WTC11 (cell line): ENCODE measurements at regions not wholly inside any gene's neighbourhood (a gene's known extent, or its start where the extent isn't known, plus 50 kb on each side); places are given as distances from the start of the nearest gene placed in this dataset.

Source experiments
- ATAC-seq: fragments of 200-7000 bp; cut with Tn5 transposase; 2 replicates; pipeline ENCODE4 v1.10.0; 2021; ENCODE audit warnings: mild to moderate bottlenecking, moderate library complexity
- CTCF ChIA-PET: fragments of 300-600 bp; sonication (Branson Sonifier 250); formaldehyde crosslinking; loops from one replicate; lab custom pipeline; 2021; ENCODE audit warnings: antibody characterized with exemption; lab: Charles Lee
- POLR2A ChIA-PET: fragments of 350-600 bp; sonication (Branson Sonifier 250); formaldehyde crosslinking; loops from one replicate; lab custom pipeline; 2021; ENCODE audit warnings: antibody characterized with exemption; lab: Charles Lee
- DNase-seq: peaks from one replicate; pipeline ENCODE4 v3.0.0; 2021; ENCODE audit warnings: low spot score
- H3K27ac Mint-ChIP-seq: 2 replicates; pipeline ENCODE4 v1.8.0; 2021; ENCODE audit warnings: mixed read lengths
- H3K27me3 Mint-ChIP-seq: 2 replicates; pipeline ENCODE4 v1.8.0; 2021; ENCODE audit warnings: low read depth, mild to moderate bottlenecking, moderate library complexity, mixed read lengths
- H3K36me3 Mint-ChIP-seq: 2 replicates; pipeline ENCODE4 v1.8.0; 2021; ENCODE audit warnings: mixed read lengths
- H3K4me1 Mint-ChIP-seq: 2 replicates; pipeline ENCODE4 v1.8.0; 2022; ENCODE audit warnings: mixed read lengths
- H3K4me3 Mint-ChIP-seq: 2 replicates; pipeline ENCODE4 v1.8.0; 2021; ENCODE audit warnings: mild to moderate bottlenecking, moderate library complexity, mixed read lengths
- H3K9me3 Mint-ChIP-seq: 2 replicates; pipeline ENCODE4 v1.8.0; 2021; ENCODE audit warnings: mixed read lengths
- AFF4 ChIP-seq: sonication (generic); formaldehyde crosslinking; IDR thresholded peaks from 2 replicates; pipeline ENCODE4 v1.8.1; 2023; ENCODE audit warnings: mild to moderate bottlenecking, missing genetic modification reagents, borderline replicate concordance
- CBFB ChIP-seq: sonication (generic); formaldehyde crosslinking; IDR thresholded peaks from 2 replicates; pipeline ENCODE4 v1.8.1; 2022; ENCODE audit warnings: mild to moderate bottlenecking, low read depth, missing genetic modification reagents
- ERG ChIP-seq: fragments of 250-450 bp; sonication (Bioruptor Pico); IDR thresholded peaks from 2 replicates; pipeline ENCODE4 v1.8.0; 2021; ENCODE audit warnings: mild to moderate bottlenecking
- FOXJ3 ChIP-seq: sonication (generic); formaldehyde crosslinking; IDR thresholded peaks from 2 replicates; pipeline ENCODE4 v1.9.0; 2021; ENCODE audit warnings: missing genetic modification reagents, mild to moderate bottlenecking, borderline replicate concordance
- FOXK1 ChIP-seq: sonication (generic); formaldehyde crosslinking; IDR thresholded peaks from 2 replicates; pipeline ENCODE4 v1.8.0; 2022; ENCODE audit warnings: mild to moderate bottlenecking, moderate library complexity, missing genetic modification reagents
- PREB ChIP-seq: sonication (generic); formaldehyde crosslinking; IDR thresholded peaks from 2 replicates; pipeline ENCODE4 v1.8.1; 2022; ENCODE audit warnings: mild to moderate bottlenecking, missing genetic modification reagents, moderate library complexity, borderline replicate concordance
- SP1 ChIP-seq: sonication (generic); formaldehyde crosslinking; conservative IDR thresholded peaks from 2 replicates; pipeline ENCODE4 v1.8.1; 2022; ENCODE audit warnings: missing genetic modification reagents
- TEAD4 ChIP-seq: sonication (generic); formaldehyde crosslinking; IDR thresholded peaks from 2 replicates; pipeline ENCODE4 v1.8.0; 2022; ENCODE audit warnings: mild to moderate bottlenecking, missing genetic modification reagents
- ZNF121 ChIP-seq: sonication (generic); formaldehyde crosslinking; IDR thresholded peaks from 2 replicates; pipeline ENCODE4 v1.8.0; 2023; ENCODE audit warnings: missing genetic modification reagents
- ZNF219 ChIP-seq: sonication (generic); formaldehyde crosslinking; IDR thresholded peaks from 2 replicates; pipeline ENCODE4 v1.8.0; 2023; ENCODE audit warnings: missing genetic modification reagents, mild to moderate bottlenecking, borderline replicate concordance
- ZNF416 ChIP-seq: fragments of 250-450 bp; sonication (Bioruptor Pico); IDR thresholded peaks from 2 replicates; pipeline ENCODE4 v1.9.0; 2021; ENCODE audit warnings: mild to moderate bottlenecking, inconsistent platforms
- TF ChIP-seq, protein P1 (sequence below): fragments of 250-450 bp; sonication (Bioruptor Pico); conservative IDR thresholded peaks from 2 replicates; pipeline ENCODE4 v1.9.0; 2021; ENCODE audit warnings: mild to moderate bottlenecking
- TF ChIP-seq, protein P2 (sequence below): sonication (generic); formaldehyde crosslinking; IDR thresholded peaks from 2 replicates; pipeline ENCODE4 v1.8.0; 2022; ENCODE audit warnings: mild to moderate bottlenecking, missing genetic modification reagents
- TF ChIP-seq, protein P3 (sequence below): sonication (generic); formaldehyde crosslinking; IDR thresholded peaks from 2 replicates; pipeline ENCODE4 v1.8.1; 2022; ENCODE audit warnings: mild to moderate bottlenecking, moderate library complexity, missing genetic modification reagents
- TF ChIP-seq, protein P4 (sequence below): sonication (generic); formaldehyde crosslinking; IDR thresholded peaks from 2 replicates; pipeline ENCODE4 v1.8.1; 2023; ENCODE audit warnings: mild to moderate bottlenecking, missing genetic modification reagents
- TF ChIP-seq, protein P5 (sequence below): sonication (generic); formaldehyde crosslinking; IDR thresholded peaks from 2 replicates; pipeline ENCODE4 v1.8.1; 2022; ENCODE audit warnings: low read depth, missing genetic modification reagents, borderline replicate concordance
- TF ChIP-seq, protein P6 (sequence below): sonication (generic); formaldehyde crosslinking; IDR thresholded peaks from 2 replicates; pipeline ENCODE4 v1.8.1; 2023; ENCODE audit warnings: mild to moderate bottlenecking, missing genetic modification reagents

- Mint-ChIP-seq H3K9me3 (no peaks in the 10 kb centered on the region), H3K27me3 (no peaks in the 10 kb centered on the region), H3K4me1 (no peaks in the 10 kb centered on the region), H3K36me3 (no peaks in the 10 kb centered on the region)
- no peak for ATAC-seq
- TF ChIP-seq ERG (CRISPR knock-in tag) = no peak
- TF ChIP-seq FOXJ3 (CRISPR knock-in tag) = no peak
- TF ChIP-seq, protein P1, sequence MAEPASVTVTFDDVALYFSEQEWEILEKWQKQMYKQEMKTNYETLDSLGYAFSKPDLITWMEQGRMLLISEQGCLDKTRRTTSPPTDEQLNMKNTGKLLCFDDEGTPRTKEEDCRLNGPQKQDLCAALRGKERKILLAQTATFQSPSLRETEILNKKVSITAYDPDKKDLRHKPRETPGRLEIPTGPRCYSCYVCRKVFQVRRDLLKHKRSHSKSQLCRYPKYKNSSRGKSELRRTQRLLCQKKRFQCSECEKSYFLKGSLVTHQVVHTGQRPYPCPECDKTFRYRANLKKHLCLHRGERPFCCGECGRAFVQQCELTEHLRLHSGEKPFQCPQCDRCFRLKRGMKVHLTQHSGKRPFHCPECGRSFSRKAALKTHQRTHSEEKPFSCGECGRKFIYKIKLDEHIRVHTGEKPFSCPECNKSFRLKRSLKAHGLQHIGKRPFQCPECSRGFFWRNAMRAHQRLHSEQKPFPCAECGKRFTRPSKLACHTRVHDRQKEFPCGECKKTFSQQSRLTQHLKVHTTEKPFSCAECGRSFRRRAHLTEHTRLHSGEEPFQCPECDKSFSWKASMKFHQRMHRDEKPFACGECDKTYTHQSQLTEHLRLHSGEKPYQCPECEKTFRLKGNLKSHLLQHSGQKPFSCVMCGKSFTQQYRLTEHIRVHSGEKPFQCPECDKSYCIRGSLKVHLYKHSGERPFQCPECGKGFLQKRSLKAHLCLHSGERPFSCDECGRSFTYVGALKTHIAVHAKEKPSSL (CRISPR knock-in tag) = no peak
- TF ChIP-seq, protein P2, sequence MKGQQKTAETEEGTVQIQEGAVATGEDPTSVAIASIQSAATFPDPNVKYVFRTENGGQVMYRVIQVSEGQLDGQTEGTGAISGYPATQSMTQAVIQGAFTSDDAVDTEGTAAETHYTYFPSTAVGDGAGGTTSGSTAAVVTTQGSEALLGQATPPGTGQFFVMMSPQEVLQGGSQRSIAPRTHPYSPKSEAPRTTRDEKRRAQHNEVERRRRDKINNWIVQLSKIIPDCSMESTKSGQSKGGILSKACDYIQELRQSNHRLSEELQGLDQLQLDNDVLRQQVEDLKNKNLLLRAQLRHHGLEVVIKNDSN (CRISPR knock-in tag) = no peak
- no peak for TF ChIP-seq CBFB
- no peak for TF ChIP-seq ZNF219 (CRISPR knock-in tag)
- no peak for TF ChIP-seq FOXK1 (CRISPR knock-in tag)
- no peak for TF ChIP-seq PREB (CRISPR knock-in tag)
- TF ChIP-seq TEAD4 (CRISPR knock-in tag) = no peak
- TF ChIP-seq ZNF416 (CRISPR knock-in tag) = no peak
- TF ChIP-seq, protein P3, sequence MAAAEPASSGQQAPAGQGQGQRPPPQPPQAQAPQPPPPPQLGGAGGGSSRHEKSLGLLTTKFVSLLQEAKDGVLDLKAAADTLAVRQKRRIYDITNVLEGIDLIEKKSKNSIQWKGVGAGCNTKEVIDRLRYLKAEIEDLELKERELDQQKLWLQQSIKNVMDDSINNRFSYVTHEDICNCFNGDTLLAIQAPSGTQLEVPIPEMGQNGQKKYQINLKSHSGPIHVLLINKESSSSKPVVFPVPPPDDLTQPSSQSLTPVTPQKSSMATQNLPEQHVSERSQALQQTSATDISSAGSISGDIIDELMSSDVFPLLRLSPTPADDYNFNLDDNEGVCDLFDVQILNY (CRISPR knock-in tag) = no peak
- no peak for TF ChIP-seq SP1 (CRISPR knock-in tag)
- TF ChIP-seq, protein P4, sequence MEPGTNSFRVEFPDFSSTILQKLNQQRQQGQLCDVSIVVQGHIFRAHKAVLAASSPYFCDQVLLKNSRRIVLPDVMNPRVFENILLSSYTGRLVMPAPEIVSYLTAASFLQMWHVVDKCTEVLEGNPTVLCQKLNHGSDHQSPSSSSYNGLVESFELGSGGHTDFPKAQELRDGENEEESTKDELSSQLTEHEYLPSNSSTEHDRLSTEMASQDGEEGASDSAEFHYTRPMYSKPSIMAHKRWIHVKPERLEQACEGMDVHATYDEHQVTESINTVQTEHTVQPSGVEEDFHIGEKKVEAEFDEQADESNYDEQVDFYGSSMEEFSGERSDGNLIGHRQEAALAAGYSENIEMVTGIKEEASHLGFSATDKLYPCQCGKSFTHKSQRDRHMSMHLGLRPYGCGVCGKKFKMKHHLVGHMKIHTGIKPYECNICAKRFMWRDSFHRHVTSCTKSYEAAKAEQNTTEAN (CRISPR knock-in tag) = no peak
- no peak for TF ChIP-seq ZNF121
- TF ChIP-seq, protein P5, sequence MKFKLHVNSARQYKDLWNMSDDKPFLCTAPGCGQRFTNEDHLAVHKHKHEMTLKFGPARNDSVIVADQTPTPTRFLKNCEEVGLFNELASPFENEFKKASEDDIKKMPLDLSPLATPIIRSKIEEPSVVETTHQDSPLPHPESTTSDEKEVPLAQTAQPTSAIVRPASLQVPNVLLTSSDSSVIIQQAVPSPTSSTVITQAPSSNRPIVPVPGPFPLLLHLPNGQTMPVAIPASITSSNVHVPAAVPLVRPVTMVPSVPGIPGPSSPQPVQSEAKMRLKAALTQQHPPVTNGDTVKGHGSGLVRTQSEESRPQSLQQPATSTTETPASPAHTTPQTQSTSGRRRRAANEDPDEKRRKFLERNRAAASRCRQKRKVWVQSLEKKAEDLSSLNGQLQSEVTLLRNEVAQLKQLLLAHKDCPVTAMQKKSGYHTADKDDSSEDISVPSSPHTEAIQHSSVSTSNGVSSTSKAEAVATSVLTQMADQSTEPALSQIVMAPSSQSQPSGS (CRISPR knock-in tag) = no peak
- no peak for TF ChIP-seq AFF4 (CRISPR knock-in tag)
- TF ChIP-seq, protein P6, sequence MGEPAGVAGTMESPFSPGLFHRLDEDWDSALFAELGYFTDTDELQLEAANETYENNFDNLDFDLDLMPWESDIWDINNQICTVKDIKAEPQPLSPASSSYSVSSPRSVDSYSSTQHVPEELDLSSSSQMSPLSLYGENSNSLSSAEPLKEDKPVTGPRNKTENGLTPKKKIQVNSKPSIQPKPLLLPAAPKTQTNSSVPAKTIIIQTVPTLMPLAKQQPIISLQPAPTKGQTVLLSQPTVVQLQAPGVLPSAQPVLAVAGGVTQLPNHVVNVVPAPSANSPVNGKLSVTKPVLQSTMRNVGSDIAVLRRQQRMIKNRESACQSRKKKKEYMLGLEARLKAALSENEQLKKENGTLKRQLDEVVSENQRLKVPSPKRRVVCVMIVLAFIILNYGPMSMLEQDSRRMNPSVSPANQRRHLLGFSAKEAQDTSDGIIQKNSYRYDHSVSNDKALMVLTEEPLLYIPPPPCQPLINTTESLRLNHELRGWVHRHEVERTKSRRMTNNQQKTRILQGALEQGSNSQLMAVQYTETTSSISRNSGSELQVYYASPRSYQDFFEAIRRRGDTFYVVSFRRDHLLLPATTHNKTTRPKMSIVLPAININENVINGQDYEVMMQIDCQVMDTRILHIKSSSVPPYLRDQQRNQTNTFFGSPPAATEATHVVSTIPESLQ = no peak
- TF ChIP-seq, all 79 proteins: peak for 0
- Mint-ChIP-seq H3K4me3 (no peak overlapping the region), H3K27ac (no peak overlapping the region)
- DNase-seq = no peak
- ChIA-PET CTCF (no interaction called here), POLR2A (no interaction called here)
Measured at GRCh38 chrX:122517786-122518185, 666.3 kb upstream of the GRIA3 start.
